Loucy (cell line): ENCODE measurements at regions not wholly inside any gene's neighbourhood (a gene's known extent, or its start where the extent isn't known, plus 50 kb on each side); places are given as distances from the start of the nearest gene placed in this dataset.

Experiments used
- H2AFZ ChIP-seq: fragments of 200-600 bp; sonication (generic); 2 replicates; pipeline ENCODE4 v1.6.0; 2016; ENCODE audit warnings: antibody characterized with exemption, mild to moderate bottlenecking, low read length, moderate library complexity
- H3F3A ChIP-seq: fragments of 200-600 bp; 2 replicates; pipeline ENCODE4 v1.6.0; 2016; ENCODE audit warnings: antibody characterized with exemption, low read depth, mild to moderate bottlenecking
- H3K27me3 ChIP-seq: fragments of 200-600 bp; sonication (generic); 2 replicates; pipeline ENCODE4 v1.6.1; 2014; ENCODE audit warnings: low read length, mild to moderate bottlenecking; ENCODE audit not compliant: insufficient read depth, poor library complexity, severe bottlenecking
- H3K36me3 ChIP-seq: fragments of 200-600 bp; sonication (generic); 2 replicates; pipeline ENCODE4 v1.6.1; 2016; ENCODE audit warnings: low read length; ENCODE audit not compliant: insufficient read depth
- H3K4me1 ChIP-seq: fragments of 200-600 bp; sonication (generic); 2 replicates; pipeline ENCODE4 v1.5.1; 2014; ENCODE audit warnings: low read length, mild to moderate bottlenecking; ENCODE audit not compliant: insufficient read depth, poor library complexity, severe bottlenecking
- H3K4me2 ChIP-seq: fragments of 200-600 bp; sonication (generic); 2 replicates; pipeline ENCODE4 v1.6.0; 2014; ENCODE audit warnings: antibody characterized with exemption, low read length, low read depth, mild to moderate bottlenecking; ENCODE audit not compliant: poor library complexity, severe bottlenecking
- H3K4me3 ChIP-seq: fragments of 200-600 bp; sonication (generic); 2 replicates; pipeline ENCODE4 v1.5.1; 2014; ENCODE audit warnings: low read length, mild to moderate bottlenecking, mixed read lengths; ENCODE audit not compliant: poor library complexity, severe bottlenecking
- H3K79me2 ChIP-seq: fragments of 200-600 bp; sonication (generic); 2 replicates; pipeline ENCODE4 v1.6.1; 2014; ENCODE audit warnings: low read length; ENCODE audit not compliant: insufficient read depth
- H3K9ac ChIP-seq: fragments of 200-600 bp; sonication (generic); 2 replicates; pipeline ENCODE4 v1.6.0; 2014; ENCODE audit warnings: mild to moderate bottlenecking, low read depth, low read length, moderate library complexity; ENCODE audit not compliant: poor library complexity, severe bottlenecking
- H3K9me2 ChIP-seq: fragments of 200-600 bp; sonication (generic); replicated peaks from 2 replicates; pipeline ENCODE4 v1.6.1; 2016; ENCODE audit warnings: low read depth, low read length, mixed read lengths
- H3K9me3 ChIP-seq: fragments of 200-600 bp; sonication (generic); 2 replicates; pipeline ENCODE4 v1.6.1; 2014; ENCODE audit warnings: mild to moderate bottlenecking, antibody characterized with exemption, low read length, low read depth; ENCODE audit not compliant: insufficient read depth
- H4K20me1 ChIP-seq: fragments of 200-600 bp; sonication (generic); 2 replicates; pipeline ENCODE4 v1.6.0; 2014; ENCODE audit warnings: antibody characterized with exemption, low read length, mild to moderate bottlenecking; ENCODE audit not compliant: insufficient read depth, poor library complexity, severe bottlenecking
- EZH2phosphoT487 ChIP-seq: fragments of 200-600 bp; IDR thresholded peaks from 2 replicates; pipeline ENCODE4 v1.6.1; 2018; ENCODE audit warnings: antibody characterized with exemption, mild to moderate bottlenecking, moderate library complexity, borderline replicate concordance
- TF ChIP-seq, protein P1 (sequence below): fragments of 200-600 bp; sonication (generic); conservative IDR thresholded peaks from 2 replicates; pipeline ENCODE4 v1.5.1; 2014; ENCODE audit warnings: mild to moderate bottlenecking, antibody characterized with exemption, low read length

DNA sequence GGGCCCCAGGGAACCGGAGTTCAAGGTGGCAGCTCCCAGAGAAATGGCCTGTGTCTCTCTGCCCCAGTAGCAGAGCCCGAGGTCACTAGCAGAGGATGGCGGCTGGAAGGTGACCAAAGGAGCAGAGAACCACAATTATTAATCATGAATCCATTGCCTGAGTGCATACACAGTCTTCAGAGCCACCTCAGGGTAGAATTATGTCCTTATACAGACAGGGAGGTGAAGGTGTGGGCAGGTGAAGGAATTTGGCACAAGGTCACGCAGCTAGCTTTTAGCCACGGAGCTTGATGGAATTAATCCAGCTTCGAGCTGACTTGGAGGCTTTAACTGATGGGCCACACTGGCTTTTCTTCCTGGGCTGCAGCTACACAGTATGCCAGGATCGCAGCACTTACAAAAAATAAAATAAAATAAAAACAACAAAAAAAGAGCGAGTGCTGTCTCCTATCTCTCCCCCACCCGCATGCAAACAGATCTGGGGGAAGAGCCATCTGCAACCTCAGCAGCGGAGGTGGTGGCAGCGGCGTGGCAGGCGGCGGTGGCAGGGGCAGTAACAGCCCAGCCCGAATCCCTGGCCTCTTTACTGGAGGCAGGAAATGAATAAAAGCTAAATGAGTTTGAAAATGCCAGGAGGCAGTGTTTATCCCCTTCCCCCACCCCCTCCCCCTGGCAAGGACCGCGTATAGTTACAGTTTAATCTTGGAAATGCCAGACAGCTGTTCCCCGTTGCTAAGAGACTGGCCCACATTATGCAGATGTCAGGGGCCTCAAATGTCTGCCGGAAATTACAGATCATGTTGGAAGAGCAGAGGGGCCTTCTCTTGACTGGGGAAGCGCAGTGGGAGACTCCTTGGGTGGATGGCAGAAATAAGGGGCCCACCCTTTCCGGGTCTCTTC is 93.5 kb downstream of the LRRC74A start:
- Histone ChIP-seq H3K9me3 (no peaks in the 10 kb centered on the region), H2AFZ (no peak overlapping the region), H3K4me1 (peaks cover 63% of the 10 kb centered on the region), H3F3A (no peaks in the 10 kb centered on the region), H3K4me2 (peak overlapping the region; percentile 68), H3K27me3 (no peaks in the 10 kb centered on the region), H3K9me2 (no peaks in the 10 kb centered on the region), H3K9ac (peak overlapping the region; percentile 59), H3K36me3 (no peaks in the 10 kb centered on the region), H4K20me1 (no peaks in the 10 kb centered on the region), H3K79me2 (no peaks in the 10 kb centered on the region), H3K4me3 (peak overlapping the region; percentile 45)
- no peak for TF ChIP-seq EZH2phosphoT487
- TF ChIP-seq, protein P1, sequence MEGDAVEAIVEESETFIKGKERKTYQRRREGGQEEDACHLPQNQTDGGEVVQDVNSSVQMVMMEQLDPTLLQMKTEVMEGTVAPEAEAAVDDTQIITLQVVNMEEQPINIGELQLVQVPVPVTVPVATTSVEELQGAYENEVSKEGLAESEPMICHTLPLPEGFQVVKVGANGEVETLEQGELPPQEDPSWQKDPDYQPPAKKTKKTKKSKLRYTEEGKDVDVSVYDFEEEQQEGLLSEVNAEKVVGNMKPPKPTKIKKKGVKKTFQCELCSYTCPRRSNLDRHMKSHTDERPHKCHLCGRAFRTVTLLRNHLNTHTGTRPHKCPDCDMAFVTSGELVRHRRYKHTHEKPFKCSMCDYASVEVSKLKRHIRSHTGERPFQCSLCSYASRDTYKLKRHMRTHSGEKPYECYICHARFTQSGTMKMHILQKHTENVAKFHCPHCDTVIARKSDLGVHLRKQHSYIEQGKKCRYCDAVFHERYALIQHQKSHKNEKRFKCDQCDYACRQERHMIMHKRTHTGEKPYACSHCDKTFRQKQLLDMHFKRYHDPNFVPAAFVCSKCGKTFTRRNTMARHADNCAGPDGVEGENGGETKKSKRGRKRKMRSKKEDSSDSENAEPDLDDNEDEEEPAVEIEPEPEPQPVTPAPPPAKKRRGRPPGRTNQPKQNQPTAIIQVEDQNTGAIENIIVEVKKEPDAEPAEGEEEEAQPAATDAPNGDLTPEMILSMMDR = no peak
